ENCODE measurements at regions not wholly inside any gene's neighbourhood (a gene's known extent, or its start where the extent isn't known, plus 50 kb on each side); places are given as distances from the start of the nearest gene placed in this dataset.

GRCh38 chr3:8238432-8238831 is 263.2 kb upstream of the LMCD1 start:
- TF ChIP-seq POLR2A (IDR thresholded peaks at IDR 0.05) (no peak), CTCF (IDR thresholded peaks at IDR 0.05) (no peak)
